Panc1 (cell line): ENCODE measurements at regions not wholly inside any gene's neighbourhood (a gene's known extent, or its start where the extent isn't known, plus 50 kb on each side); places are given as distances from the start of the nearest gene placed in this dataset.

Experiments used
- ATAC-seq: fragments of 200-7000 bp; cut with Tn5 transposase; 2 replicates; pipeline ENCODE4 v1.9.1; 2020; ENCODE audit warnings: mild to moderate bottlenecking, moderate library complexity
- BruUV-seq: library from RNA; stranded (reverse); fragments of 400-500 nt; replicated peaks from 2 replicates; lab custom pipeline; 2021; lab: Mats Ljungman, UMichigan
- CTCF ChIA-PET: fragments of 300-600 bp; sonication (Branson Sonifier 250); formaldehyde crosslinking; loops from one replicate; lab custom pipeline; 2022; ENCODE audit warnings: antibody characterized with exemption; lab: Charles Lee
- POLR2A ChIA-PET: fragments of 300-600 bp; sonication (Branson Sonifier 250); formaldehyde crosslinking; loops from one replicate; lab custom pipeline; 2022; ENCODE audit warnings: antibody characterized with exemption; lab: Charles Lee
- DNase-seq: peaks from one replicate; pipeline ENCODE4 v3.0.0-alpha.2; 2010; ENCODE audit warnings: low read depth, low spot score
- H3K27ac ChIP-seq: 2 replicates; pipeline ENCODE4 v1.5.1; 2011; ENCODE audit warnings: mild to moderate bottlenecking, low read length, inconsistent platforms
- H3K27me3 ChIP-seq: fragments of 200-500 bp; sonication (Bioruptor generic); 2 replicates; pipeline ENCODE4 v1.6.0; 2014; ENCODE audit warnings: low read length, inconsistent platforms; ENCODE audit not compliant: control insufficient read depth, insufficient read depth
- H3K36me3 ChIP-seq: fragments of 200-500 bp; sonication (Bioruptor generic); 2 replicates; pipeline ENCODE4 v1.5.1; 2014; ENCODE audit warnings: inconsistent platforms, mild to moderate bottlenecking, low read length, moderate library complexity; ENCODE audit not compliant: control insufficient read depth, insufficient read depth
- H3K4me1 ChIP-seq: 2 replicates; pipeline ENCODE4 v1.5.1; 2011; ENCODE audit warnings: inconsistent platforms, mild to moderate bottlenecking, low read length, moderate library complexity; ENCODE audit not compliant: control insufficient read depth, insufficient read depth
- H3K4me3 ChIP-seq, 2 experiments: 2 replicates each; pipeline ENCODE4 v1.5.1; 2011 to 2012; ENCODE audit warnings: low read depth in 2 of 2, low read length in 2 of 2, mild to moderate bottlenecking in 2 of 2, inconsistent platforms in 1 of 2, moderate library complexity in 1 of 2
- H3K9me3 ChIP-seq: fragments of 200-500 bp; sonication (Bioruptor generic); 2 replicates; pipeline ENCODE4 v1.5.1; 2014; ENCODE audit warnings: low read depth, mild to moderate bottlenecking, inconsistent platforms, low read length, moderate library complexity; ENCODE audit not compliant: control insufficient read depth, insufficient read depth
- POLR2AphosphoS5 ChIP-seq: IDR thresholded peaks from 2 replicates; pipeline ENCODE4 v1.6.1; 2012; ENCODE audit warnings: mild to moderate bottlenecking, low read depth, low read length, moderate library complexity
- SIN3A ChIP-seq: IDR thresholded peaks from 2 replicates; pipeline ENCODE4 v1.6.1; 2012; ENCODE audit warnings: low read depth, mild to moderate bottlenecking, low read length, moderate library complexity, borderline replicate concordance; ENCODE audit not compliant: insufficient read depth
- TCF7L2 ChIP-seq: IDR thresholded peaks from 2 replicates; pipeline ENCODE4 v1.6.1; 2011; ENCODE audit warnings: mild to moderate bottlenecking, low read depth, low read length, inconsistent platforms
- in situ Hi-C: cut with HindIII; loops from 2 replicates; pipeline ENCODE4 v1.10.0; 2016; ENCODE audit warnings: low sequenced_read_pairs, low pct_unique_long_range_greater_than_20kb
- intact Hi-C: fragments of 100-400 bp; cut with micrococcal nuclease; formaldehyde crosslinking; loops from one replicate; pipeline ENCODE4 v1.10.0; 2022; ENCODE audit not compliant: unreplicated experiment
- TF ChIP-seq, protein P1 (sequence below), 2 experiments: IDR thresholded peaks; 2 replicates each; pipeline ENCODE4 v1.6.1; 2011 to 2012; ENCODE audit warnings: low read depth in 2 of 2, control low read depth in 1 of 2, low read length in 1 of 2, mild to moderate bottlenecking in 1 of 2, moderate library complexity in 1 of 2; ENCODE audit not compliant: insufficient read depth in 1 of 2
- TF ChIP-seq, protein P2 (sequence below): fragments of 450-650 bp; IDR thresholded peaks from 2 replicates; pipeline ENCODE4 v1.5.1; 2017; ENCODE audit warnings: mild to moderate bottlenecking

DNA sequence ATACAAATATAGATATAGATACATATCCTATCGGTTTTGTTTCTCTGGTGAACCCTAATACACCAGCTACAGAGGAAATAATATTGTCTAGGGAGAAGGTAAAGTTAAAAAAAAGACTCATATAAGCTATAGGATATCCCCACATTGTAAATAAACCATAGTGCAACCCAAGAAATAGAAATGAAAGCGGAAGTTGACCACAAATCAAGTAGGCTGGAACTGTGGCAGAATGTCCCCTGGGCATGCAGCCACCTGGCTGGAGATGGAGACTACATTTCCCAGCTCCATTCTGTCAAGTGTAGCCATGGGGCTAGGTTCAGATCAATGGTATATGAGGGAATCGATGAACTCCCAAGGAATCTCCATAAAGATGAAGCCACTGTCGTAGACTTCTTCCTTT lies 70.1 kb upstream of the RPS6KA2 start:
- no peaks in the 10 kb centered on the region for H3K9me3 ChIP-seq
- in situ Hi-C loops (no loop called here), intact Hi-C loops (no loop called here)
- ChIA-PET POLR2A (no interaction called here), CTCF (no interaction called here)
- BruUV-seq: no TSS peak
- no peak for DNase-seq
- H3K27ac ChIP-seq: no peak overlapping the region
- H3K36me3 ChIP-seq: no peaks in the 10 kb centered on the region
- peaks cover 18% of the 10 kb centered on the region for H3K27me3 ChIP-seq
- no peaks in the 10 kb centered on the region for H3K4me1 ChIP-seq
- ATAC-seq: no peak
- no peak overlapping the region for H3K4me3 ChIP-seq
- no peak for TF ChIP-seq POLR2AphosphoS5
- TF ChIP-seq, protein P1, sequence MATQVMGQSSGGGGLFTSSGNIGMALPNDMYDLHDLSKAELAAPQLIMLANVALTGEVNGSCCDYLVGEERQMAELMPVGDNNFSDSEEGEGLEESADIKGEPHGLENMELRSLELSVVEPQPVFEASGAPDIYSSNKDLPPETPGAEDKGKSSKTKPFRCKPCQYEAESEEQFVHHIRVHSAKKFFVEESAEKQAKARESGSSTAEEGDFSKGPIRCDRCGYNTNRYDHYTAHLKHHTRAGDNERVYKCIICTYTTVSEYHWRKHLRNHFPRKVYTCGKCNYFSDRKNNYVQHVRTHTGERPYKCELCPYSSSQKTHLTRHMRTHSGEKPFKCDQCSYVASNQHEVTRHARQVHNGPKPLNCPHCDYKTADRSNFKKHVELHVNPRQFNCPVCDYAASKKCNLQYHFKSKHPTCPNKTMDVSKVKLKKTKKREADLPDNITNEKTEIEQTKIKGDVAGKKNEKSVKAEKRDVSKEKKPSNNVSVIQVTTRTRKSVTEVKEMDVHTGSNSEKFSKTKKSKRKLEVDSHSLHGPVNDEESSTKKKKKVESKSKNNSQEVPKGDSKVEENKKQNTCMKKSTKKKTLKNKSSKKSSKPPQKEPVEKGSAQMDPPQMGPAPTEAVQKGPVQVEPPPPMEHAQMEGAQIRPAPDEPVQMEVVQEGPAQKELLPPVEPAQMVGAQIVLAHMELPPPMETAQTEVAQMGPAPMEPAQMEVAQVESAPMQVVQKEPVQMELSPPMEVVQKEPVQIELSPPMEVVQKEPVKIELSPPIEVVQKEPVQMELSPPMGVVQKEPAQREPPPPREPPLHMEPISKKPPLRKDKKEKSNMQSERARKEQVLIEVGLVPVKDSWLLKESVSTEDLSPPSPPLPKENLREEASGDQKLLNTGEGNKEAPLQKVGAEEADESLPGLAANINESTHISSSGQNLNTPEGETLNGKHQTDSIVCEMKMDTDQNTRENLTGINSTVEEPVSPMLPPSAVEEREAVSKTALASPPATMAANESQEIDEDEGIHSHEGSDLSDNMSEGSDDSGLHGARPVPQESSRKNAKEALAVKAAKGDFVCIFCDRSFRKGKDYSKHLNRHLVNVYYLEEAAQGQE (IDR thresholded peaks at IDR 0.05; ENCODE audit: insufficient read depth in 1 of 2, low read depth in 2 of 2, low read length in 1 of 2): no peak
- TF ChIP-seq, protein P2, sequence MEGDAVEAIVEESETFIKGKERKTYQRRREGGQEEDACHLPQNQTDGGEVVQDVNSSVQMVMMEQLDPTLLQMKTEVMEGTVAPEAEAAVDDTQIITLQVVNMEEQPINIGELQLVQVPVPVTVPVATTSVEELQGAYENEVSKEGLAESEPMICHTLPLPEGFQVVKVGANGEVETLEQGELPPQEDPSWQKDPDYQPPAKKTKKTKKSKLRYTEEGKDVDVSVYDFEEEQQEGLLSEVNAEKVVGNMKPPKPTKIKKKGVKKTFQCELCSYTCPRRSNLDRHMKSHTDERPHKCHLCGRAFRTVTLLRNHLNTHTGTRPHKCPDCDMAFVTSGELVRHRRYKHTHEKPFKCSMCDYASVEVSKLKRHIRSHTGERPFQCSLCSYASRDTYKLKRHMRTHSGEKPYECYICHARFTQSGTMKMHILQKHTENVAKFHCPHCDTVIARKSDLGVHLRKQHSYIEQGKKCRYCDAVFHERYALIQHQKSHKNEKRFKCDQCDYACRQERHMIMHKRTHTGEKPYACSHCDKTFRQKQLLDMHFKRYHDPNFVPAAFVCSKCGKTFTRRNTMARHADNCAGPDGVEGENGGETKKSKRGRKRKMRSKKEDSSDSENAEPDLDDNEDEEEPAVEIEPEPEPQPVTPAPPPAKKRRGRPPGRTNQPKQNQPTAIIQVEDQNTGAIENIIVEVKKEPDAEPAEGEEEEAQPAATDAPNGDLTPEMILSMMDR: no peak
- no peak for TF ChIP-seq SIN3A
- TF ChIP-seq TCF7L2: no peak

DNA sequence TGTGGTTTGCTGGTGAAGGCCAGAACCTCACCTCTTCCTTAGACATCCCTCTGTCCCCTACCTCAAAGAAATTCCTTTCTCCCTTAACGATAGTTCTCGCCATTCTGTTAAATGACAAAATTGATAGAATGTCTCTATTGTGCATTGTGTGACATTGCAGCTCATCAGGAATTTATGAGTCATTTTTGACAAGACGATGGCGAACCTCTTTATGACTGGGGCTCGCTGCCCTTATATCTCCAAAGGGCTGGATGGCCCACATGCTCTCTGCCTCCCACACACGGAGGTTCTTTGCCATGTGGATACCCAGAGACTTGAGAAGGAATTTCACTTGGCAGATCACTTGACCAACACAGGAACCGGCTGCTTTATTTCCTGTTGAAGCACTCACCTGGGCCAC lies 66.8 kb upstream of the RPS6KA2 start:
- Histone ChIP-seq H3K9me3 (no peaks in the 10 kb centered on the region), H3K4me3 (no peak overlapping the region), H3K36me3 (no peaks in the 10 kb centered on the region), H3K27me3 (peaks cover 8% of the 10 kb centered on the region), H3K4me1 (peaks cover 8% of the 10 kb centered on the region; the same call in 1 of the 2 replicates), H3K27ac (no peak overlapping the region)
- intact Hi-C loops: no loop called here
- DNase-seq: no peak
- in situ Hi-C loops: no loop called here
- CTCF ChIA-PET: no interaction called here
- POLR2A ChIA-PET: no interaction called here
- ATAC-seq: no peak
- BruUV-seq: no TSS peak
- TF ChIP-seq, protein P2: no peak
- TF ChIP-seq, protein P1 (IDR thresholded peaks at IDR 0.05; ENCODE audit: insufficient read depth in 1 of 2, low read depth in 2 of 2, low read length in 1 of 2): no peak
- TF ChIP-seq TCF7L2: no peak
